NCI-H1694 treated with DMSO at 0.1 percent for 48 hours (cell line): ENCODE measurements at regions not wholly inside any gene's neighbourhood (a gene's known extent, or its start where the extent isn't known, plus 50 kb on each side); places are given as distances from the start of the nearest gene placed in this dataset.
A peak's percentile ranks its signal among the peaks of the same experiment; 100 is the strongest.
"Not testable (repeated sequence)": the region's sequence is repeated elsewhere in the genome, so short reads cannot be mapped to it uniquely, and the experiment has no call there.

ENCODE experiments used
- DNase-seq: peaks from one replicate; lab custom pipeline; 2025; lab: John Stamatoyannopoulos, UW

DNA sequence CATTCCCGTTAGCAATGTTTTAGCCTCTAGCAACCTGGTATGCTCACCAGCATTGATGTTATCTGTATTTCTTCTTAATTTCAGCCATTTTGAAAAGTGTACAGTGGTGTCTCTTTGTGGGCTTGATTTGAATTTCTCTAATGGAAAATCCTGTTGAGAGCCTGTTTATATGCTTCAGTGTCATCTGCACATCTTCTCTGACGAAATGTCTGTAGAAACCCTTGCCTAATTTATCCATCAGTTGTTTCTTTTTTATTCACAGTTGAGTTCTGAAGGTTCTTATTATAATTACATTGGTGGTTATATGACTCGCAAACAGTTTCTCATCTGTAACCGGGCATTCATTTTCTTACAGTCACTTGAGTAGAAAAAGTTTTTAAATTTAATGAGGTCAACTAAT, 1195.5 kb downstream of the TMEM121 start:
- not testable (repeated sequence) for DNase-seq

DNA sequence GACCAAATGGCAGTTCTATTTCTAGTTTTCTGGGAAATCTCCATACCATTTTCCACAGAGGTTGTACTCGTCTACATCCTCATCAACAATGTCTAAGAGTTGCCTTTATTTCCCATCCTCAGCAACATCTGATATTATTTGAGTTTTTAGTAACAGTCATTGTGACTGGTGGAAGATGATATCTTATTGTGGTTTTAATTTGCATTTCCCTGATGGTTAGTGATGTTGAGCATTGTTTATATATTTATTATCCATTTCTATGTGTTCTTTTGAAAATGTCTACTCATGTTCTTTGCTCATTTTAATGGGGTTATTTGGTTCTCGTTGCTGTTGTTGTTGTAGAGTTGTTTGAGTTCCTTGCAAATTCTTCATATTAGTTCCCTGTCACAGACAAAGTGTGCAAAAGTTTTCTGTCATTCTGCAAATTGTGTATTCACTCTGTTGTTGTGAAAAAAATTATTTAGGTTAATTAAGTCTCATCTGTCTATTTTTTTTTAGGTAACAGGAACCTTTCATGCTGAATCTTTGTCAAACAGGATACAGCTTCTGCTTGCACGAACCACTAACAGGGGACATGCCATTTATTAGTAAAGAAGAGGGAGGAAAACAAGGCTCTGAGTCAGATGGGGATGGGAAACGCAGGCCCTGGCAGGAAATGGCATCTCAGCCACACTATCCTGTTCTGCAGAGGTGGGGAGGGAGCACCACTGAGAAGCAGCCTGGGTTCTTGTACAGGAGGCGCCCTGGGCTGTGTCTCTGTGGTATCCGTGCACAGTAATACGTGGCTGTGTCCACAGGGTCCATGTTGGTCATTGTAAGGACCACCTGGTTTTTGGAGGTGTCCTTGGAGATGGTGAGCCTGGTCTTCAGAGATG, 1196.7 kb downstream of the TMEM121 start:
- DNase-seq, result not testable (repeated sequence)

DNA sequence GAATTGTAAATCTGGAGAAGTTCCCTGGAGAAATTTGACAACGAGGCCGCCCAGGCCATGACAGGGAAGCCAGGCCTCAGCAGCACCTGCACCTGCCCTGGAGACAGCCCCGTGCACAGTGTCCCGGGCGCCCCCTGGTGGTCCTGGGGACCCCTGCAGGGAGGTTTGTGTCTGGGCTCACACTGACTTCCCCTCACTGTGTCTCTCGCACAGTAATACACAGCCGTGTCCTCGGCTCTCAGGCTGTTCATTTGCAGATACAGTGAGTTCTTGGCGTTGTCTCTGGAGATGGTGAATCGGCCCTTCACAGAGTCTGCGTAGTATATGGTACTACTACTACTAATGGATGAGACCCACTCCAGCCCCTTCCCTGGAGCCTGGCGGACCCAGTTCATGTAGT, 1201.6 kb downstream of the TMEM121 start:
- not testable (repeated sequence) for DNase-seq

- no peak for DNase-seq
Observed at GRCh38 chr14:106728611-106729010, 1202.2 kb downstream of the TMEM121 start.

DNA sequence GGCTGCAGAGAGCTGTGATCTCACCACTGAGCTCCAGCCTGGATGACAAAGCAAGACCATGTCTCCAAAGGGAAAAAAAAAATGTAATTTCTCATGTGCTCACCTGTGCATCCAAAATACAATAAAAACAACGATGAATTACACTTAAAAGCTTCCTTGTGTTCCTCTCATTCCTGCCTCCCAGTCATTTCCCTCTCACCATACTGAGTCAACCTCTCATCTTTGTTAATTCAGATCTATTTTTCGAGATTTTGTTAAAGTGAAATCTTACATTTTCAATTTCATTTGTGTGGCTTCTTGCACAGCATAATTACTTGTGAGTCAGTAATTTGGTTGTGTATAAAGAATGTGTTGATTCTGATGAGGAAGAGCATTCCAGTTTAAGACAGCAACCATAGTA, 1203.2 kb downstream of the TMEM121 start:
- DNase-seq, result no peak

DNA sequence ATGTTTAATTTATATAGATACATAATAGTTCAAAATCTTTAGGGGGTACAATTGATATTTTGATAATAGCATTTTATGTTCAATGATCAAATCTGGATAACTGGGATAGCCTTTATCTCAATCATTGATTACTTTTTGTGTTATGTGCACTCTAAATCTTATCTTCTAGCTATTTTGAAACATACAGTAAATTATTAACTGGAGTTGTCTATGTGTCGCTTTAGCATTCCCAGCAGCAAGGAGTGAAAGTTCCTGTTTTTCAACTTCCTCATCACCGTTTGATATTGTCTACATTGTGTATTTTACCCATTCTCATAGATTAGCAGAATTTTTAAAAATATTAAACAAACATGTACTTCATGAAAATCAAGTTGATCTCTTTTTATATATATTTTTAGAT, 1207.4 kb downstream of the TMEM121 start:
- DNase-seq, result no peak

DNA sequence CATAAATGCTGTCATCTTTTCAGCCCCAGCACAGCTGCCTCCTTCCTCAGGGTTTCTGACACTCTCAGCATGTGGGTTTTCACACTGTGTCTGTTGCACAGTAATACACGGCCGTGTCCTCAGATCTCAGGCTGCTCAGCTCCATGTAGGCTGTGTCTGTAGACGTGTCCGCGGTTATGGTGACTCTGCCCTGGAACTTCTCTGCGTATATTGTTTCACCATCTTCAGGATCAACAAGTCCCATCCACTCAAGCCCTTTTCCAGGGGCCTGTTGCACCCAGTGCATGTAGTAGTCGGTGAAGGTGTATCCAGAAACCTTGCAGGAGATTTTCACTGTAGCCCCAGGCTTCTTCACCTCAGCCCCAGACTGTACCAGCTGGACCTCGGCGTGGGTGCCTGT, 1210.6 kb downstream of the TMEM121 start:
- DNase-seq, result no peak

GRCh38 chr14:106738075-106738474, 1211.7 kb downstream of the TMEM121 start:
- no peak for DNase-seq

DNA sequence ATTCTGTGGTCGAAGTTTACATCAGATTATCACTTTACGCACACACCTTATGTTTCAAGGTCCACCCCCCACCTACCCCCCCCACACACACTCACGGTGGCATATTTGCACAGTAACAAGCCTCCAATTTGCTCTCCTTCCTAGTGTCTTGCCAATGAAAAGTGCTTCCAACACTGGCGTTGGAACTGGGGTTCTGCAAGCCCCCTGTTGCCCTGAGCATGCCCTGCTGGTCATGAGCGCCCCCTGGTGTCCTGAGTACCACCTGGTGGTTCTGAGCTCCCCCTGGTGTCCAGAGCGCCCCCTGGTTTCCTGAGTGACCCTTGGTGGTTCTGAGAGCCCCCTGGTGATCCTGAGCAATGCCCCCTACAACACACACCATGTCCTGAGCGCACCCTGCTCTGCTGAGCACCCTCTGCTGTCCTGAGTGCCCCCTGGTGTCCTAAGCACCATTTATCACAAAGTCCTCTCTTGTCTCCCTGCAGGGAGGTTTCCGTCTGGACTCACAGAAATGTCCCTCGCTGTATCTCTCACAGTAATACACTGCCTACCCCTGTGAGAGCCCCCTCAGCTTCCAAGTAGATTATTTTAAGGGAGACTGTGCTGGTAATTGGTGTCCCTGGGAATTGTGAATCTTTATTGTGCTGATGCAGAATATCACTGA, 1212.3 kb downstream of the TMEM121 start:
- not testable (repeated sequence) for DNase-seq

- DNase-seq, result not testable (repeated sequence)
Observed at GRCh38 chr14:106741086-106741827, 1214.9 kb downstream of the TMEM121 start.

GRCh38 chr14:106745016-106745767, 1218.8 kb downstream of the TMEM121 start:
- not testable (repeated sequence) for DNase-seq

GRCh38 chr14:106750089-106750488, 1223.7 kb downstream of the TMEM121 start:
- not testable (repeated sequence) for DNase-seq

- not testable (repeated sequence) for DNase-seq
Observed at GRCh38 chr14:106753751-106754150, 1227.4 kb downstream of the TMEM121 start.

GRCh38 chr14:106757444-106757843, 1231.1 kb downstream of the TMEM121 start:
- not testable (repeated sequence) for DNase-seq

GRCh38 chr14:106761886-106762816, 1235.8 kb downstream of the TMEM121 start:
- not testable (repeated sequence) for DNase-seq

- peak; percentile 16 for DNase-seq
Observed at GRCh38 chr14:106764968-106765369, 1238.6 kb downstream of the TMEM121 start.

DNA sequence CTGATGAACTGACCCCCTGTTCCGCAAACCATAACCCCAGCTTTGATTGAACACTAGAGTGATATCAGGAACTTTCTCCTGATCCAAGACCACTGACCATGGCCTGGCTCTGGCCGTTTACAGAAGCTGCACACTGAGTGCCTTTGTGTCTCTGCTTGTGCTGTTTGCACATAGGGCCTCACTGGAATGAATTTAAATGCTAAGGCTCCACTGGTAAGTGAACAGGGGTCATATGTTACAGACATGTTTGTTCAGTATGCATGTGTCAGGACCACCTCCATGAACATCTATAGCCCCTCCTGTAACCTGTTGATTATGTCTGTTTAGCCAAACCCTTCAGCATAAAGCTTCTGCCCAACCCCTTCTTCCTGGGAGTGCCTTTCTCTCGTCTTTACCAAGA, 1239.8 kb downstream of the TMEM121 start:
- no peak for DNase-seq

DNA sequence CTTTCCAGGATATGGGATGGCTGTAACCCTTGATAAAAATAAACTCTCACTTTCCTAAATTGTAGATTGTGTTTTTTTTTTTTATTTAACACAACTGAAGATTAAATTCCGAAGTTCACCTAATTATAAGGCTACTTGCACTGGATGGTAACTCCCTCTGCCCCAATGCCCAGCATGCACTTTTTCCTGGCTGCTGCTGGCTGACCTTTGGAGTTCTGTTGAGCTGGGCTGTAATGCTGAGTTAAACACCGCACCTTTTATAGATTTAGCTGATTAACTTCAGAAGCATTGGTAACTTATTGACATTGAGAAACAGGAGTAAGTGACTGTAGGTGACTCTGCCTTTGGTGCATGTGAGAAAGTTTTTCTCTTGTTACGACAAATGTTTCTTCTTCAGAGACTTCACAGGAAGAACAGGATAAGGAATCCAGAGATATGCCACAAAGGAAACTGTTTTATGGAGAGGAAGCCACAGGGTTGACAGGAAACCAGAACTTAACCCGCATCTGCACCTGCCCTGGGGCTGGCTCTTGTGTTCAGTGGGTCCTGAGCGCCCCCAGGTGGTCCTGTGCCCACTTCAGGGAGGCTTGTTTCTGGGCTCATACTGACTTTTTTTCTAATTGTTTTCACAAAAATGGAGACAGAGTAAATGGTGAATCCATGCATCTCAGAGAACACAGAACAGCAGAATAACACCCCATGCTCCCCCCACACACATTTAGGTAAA, 1240.3 kb downstream of the TMEM121 start:
- DNase-seq, result not testable (repeated sequence)

DNA sequence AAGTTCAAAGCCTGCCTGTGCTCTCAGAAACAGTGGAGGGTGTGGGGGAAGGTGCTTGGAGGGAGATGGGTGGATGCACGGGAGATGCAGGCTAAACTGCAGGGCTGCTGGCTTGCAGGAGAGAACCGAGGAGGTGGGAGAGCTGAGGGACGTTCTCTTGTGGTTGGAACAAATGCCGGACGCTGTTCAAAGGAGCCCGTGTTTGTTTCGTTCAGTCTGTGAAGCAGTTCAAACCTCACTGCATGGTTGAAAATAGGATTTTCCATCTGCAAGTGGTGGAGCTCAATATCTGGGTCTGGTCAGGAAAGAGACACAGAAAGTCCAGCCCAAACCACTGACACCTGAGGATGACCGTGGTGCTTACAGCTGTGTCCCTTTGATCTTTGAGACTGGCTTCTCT, 1241.8 kb downstream of the TMEM121 start:
- not testable (repeated sequence) for DNase-seq
